ENCODE measurements at regions not wholly inside any gene's neighbourhood (a gene's known extent, or its start where the extent isn't known, plus 50 kb on each side); places are given as distances from the start of the nearest gene placed in this dataset.

- no peak for TF ChIP-seq AFF4 (CRISPR knock-in tag; IDR thresholded peaks at IDR 0.05)
- TF ChIP-seq MED1 (CRISPR knock-in tag; IDR thresholded peaks at IDR 0.05; ENCODE audit: borderline replicate concordance): no peak
- TF ChIP-seq FOXP4 (CRISPR knock-in tag; IDR thresholded peaks at IDR 0.05; ENCODE audit: borderline replicate concordance): no peak
- no peak for TF ChIP-seq HLTF (IDR thresholded peaks at IDR 0.05)
- no peak for TF ChIP-seq ZFP1 (CRISPR knock-in tag; IDR thresholded peaks at IDR 0.05)
- no peak for TF ChIP-seq NFATC3 (IDR thresholded peaks at IDR 0.05)
- TF ChIP-seq ZNF436 (CRISPR knock-in tag; IDR thresholded peaks at IDR 0.05): no peak
- no peak for TF ChIP-seq NR2C1 (IDR thresholded peaks at IDR 0.05)
- 0 out of 2 replicates have a peak, but pooled peaks have one; percentile 21 for TF ChIP-seq NR2C1 (tag; IDR thresholded peaks at IDR 0.05)
- no peak; the same call in 1 of the 2 replicates for TF ChIP-seq ZBTB9 (CRISPR knock-in tag; IDR thresholded peaks at IDR 0.05)
- no peak for TF ChIP-seq ZHX1 (conservative IDR thresholded peaks at IDR 0.05; ENCODE audit: low read length)
- peak; percentile 67 for TF ChIP-seq EGR1 (conservative IDR thresholded peaks at IDR 0.05)
- TF ChIP-seq CREB3 (tag; conservative IDR thresholded peaks at IDR 0.05; ENCODE audit: low read depth): no peak
- TF ChIP-seq SREBF1 (IDR thresholded peaks at IDR 0.05; ENCODE audit: borderline replicate concordance, low read depth, low read length): no peak
- TF ChIP-seq POLR3G (IDR thresholded peaks at IDR 0.05; ENCODE audit: extremely low read depth, insufficient read length, insufficient replicate concordance): no peak
- TF ChIP-seq RNF2 (IDR thresholded peaks at IDR 0.05): peak; percentile 70; the same call in 1 of the 2 replicates
- TF ChIP-seq MYNN (IDR thresholded peaks at IDR 0.05): peak; percentile 95
- TF ChIP-seq MYNN (CRISPR knock-in tag; IDR thresholded peaks at IDR 0.05): no peak
- no peak for TF ChIP-seq TCF7 (IDR thresholded peaks at IDR 0.05; ENCODE audit: borderline replicate concordance)
Observed at GRCh38 chr1:182235952-182236650, 155.5 kb downstream of the GLUL start (continued).

Data from K562 (cell line).